HG02642 (cell line): ENCODE measurements at regions not wholly inside any gene's neighbourhood (a gene's known extent, or its start where the extent isn't known, plus 50 kb on each side); places are given as distances from the start of the nearest gene placed in this dataset.
A peak's percentile ranks its signal among the peaks of the same experiment; 100 is the strongest.

Experiments
- ATAC-seq: cut with Tn5 transposase; IDR thresholded peaks from one replicate; pipeline ENCODE4 v1.9.1; 2021; ENCODE audit warnings: mild to moderate bottlenecking; ENCODE audit not compliant: unreplicated experiment, poor library complexity

- ATAC-seq, result no peak
Observed at GRCh38 chr18:46262856-46263255, 158.7 kb downstream of the HAUS1 start.

DNA sequence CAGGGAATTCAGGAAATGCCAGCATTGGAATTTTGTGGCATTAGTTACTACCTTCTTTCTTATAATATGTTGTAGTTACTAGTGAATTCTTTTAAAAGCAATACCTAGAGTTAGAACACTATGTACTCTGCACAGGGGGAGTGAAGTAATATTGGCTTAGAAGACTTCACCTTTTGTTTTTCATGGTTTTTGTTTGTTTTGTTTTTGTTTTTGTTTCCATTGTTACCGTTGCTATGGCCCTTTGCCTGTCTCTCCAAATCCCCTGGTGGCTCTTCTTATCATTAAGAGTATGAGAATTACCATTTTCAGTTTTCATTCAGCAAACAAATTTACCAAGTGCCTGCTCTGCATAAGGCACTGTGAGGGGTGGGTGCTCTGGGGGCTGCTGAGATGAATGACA, 160.1 kb downstream of the HAUS1 start:
- ATAC-seq, result no peak

- no peak for ATAC-seq
Observed at GRCh38 chr18:46265196-46266156, 161.3 kb downstream of the HAUS1 start.

GRCh38 chr18:46266473-46266872, 162.3 kb downstream of the HAUS1 start:
- ATAC-seq, result no peak

GRCh38 chr18:46268671-46269070, 164.5 kb downstream of the HAUS1 start:
- no peak for ATAC-seq

DNA sequence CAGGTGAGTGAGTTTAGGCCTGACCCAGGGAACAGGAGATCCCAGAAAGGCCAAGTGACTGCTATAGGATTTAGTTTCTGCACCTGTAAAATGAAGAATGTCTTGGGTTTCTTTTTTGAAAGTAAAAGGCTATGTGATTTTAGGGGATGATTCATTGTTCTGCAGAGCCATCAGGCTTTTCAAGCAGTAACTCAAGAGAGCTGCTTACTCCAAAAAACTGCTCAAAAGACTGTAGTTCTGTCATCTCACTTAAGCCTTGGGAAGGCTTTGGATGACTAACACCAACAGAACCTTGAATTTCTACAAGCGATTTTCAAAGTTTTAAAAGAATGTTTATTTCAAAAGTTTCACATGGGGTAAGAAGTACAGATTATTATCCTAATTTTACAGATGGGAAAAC, 165.1 kb downstream of the HAUS1 start:
- ATAC-seq, result no peak

GRCh38 chr18:46271488-46271887, 167.3 kb downstream of the HAUS1 start:
- ATAC-seq, result no peak

DNA sequence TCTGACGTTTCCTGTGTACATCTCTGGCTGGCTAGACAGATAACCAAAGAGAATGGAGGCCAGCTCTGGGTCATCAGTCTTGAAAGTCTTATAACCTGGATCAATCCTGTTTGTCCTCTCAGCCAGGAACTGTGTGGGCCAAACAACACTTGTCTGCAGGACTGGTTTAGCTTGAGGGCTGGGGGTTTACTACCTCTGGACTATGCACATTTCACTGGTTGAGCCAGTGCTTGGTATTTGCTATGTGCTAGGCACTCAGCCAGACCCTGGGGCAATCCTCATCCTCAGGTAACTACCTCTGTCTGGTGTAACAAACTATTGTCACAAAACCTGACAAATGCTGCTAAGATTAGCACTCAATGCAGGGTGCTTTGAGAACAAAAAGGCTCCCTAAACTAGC, 169.7 kb downstream of the HAUS1 start:
- ATAC-seq, result no peak

DNA sequence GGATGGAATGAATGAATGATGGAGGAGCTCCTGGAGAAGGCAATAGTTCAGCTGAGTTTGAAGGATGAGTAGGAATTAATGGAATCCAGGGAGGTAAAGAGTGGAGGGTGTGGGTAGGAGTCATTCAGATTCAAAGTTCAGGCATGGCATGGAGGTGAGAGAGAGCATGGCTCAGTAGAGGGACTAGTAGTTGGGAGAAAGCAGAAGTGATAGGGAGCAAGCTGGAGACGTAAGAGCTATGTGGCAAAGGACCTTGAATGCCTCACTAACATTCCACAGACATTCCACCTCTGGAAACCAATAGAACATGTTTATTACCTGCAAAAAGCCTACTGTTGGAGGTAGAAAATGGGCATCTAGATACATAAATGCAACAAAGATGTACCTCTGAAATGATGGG, 170.1 kb downstream of the HAUS1 start:
- ATAC-seq, result no peak

- no peak for ATAC-seq
Observed at GRCh38 chr18:46275370-46275769, 171.2 kb downstream of the HAUS1 start.

DNA sequence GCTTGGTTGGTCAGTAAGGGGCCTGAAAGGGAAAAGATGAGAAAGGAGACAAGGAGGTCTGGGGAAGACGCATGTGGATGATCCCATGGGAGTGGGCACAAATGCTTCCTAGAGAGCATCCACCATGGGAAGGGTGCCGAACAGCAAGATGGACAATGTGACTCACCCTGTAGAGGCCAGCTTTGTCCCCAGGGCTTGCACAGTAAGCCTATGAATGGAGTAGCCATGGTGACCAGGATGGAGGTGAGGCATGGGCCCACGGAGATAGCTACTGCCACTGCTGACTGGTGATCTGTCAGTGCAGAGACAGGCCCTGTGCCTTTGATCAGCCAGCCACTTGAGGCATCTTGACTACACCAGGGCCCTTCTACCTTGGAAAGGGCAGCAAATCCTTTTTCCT, 172.6 kb downstream of the HAUS1 start:
- ATAC-seq, result no peak

DNA sequence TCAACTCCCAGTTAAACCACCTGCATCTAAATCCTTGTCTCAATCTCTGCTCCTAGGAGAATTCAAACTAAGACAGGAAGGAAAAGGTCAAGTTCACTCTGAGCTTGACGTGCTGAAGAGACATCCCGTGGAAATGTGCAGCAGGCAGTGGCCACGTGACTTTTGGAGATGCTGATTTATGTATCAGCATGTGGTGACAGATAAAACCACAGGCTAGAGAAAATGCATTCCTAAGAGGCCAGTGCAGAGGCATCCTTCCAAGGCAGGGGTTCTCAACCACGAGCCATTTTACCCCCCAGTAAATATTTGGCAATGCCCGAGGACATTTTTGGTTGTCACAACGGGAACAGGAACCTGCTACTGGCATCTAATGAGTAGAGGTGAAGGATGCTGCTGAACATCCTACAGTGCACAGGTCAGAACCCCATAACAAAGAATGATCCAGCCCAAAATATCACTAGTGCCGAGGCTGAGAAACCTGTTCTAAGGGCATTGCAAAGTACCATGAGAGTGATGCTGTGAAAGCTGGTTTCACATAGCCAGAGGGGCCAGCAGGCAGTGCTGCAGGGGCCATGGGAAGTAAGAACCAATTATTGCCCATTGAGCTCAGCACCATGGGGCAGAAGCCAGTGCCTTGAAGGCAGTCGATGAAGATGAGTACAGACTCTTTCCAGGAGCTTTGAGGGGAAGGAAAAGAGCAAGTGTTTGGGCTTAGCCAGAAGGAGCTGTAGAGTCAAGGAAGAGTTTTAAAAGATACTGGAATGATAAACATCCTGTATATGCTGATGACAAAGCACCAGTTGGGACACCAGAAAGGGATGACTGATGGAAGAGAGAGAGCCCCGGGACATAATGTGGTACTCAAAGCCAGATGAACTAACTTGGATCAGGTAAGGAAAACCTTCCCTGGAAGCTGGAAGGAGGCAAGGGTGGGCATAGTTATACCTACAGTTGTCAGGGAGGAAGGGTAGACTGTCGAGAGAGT, 174.6 kb downstream of the HAUS1 start:
- no peak for ATAC-seq

DNA sequence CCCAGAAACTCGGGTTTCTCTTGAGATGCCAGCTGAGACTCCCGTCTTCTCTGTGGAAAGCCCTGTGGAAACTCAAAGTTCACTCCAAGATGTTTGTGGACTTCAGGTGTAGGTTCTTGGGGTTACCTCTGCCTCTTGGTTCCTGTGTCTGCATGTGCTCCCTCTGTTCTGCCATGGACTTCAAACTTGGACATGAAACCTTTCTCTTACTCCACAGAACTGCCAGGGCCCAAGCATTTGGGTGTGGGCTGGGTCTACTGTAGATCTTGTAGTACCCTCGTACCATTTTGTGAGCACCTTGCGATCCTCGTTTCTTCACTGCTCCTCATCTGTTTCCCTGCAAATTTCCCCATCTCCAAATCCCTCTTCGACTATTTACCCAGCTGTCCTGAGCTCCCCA, 175.5 kb downstream of the HAUS1 start:
- ATAC-seq, result no peak

- ATAC-seq, result peak; percentile 82
Observed at GRCh38 chr18:46281185-46282176, 177.3 kb downstream of the HAUS1 start.

DNA sequence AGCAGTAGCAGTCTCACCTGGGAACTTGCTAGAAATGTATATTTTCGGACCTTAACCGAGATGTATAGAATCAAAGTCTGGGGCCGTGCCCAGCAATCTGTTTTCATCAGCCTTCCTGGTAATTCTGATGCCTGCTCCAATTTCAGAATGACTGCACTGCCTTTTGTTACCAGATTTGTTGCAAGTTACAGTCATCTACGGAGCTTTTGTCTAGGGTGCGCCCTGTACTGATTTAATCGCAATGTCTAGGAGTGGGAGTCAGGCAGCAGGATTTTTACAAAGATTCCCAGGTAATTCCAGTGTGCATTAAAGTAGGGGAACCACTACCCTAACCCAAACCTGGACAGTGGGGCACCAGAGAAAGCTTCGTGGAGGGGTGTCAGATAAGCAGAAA, 178.0 kb downstream of the HAUS1 start:
- ATAC-seq, result no peak

GRCh38 chr18:46282646-46283045, 178.5 kb downstream of the HAUS1 start:
- ATAC-seq, result no peak

DNA sequence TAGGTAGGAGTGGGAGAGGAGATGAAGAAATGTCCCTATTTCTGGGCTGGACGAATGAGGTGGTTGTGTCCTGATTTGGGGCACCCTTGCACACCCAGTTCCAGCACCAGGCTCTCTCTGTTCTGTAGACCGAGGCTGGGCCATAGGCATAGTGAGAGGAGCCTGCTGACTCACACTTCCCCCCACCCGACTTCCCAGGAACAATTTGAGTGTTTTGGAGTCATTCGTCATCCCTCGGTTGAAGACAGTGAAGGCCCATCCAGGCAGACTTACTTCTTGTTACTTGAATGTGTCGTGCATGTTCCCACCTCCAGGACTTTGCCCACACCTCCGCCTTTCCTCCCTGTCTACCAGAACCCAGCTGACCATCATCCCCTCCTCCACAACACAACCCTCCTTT, 179.1 kb downstream of the HAUS1 start:
- no peak for ATAC-seq

DNA sequence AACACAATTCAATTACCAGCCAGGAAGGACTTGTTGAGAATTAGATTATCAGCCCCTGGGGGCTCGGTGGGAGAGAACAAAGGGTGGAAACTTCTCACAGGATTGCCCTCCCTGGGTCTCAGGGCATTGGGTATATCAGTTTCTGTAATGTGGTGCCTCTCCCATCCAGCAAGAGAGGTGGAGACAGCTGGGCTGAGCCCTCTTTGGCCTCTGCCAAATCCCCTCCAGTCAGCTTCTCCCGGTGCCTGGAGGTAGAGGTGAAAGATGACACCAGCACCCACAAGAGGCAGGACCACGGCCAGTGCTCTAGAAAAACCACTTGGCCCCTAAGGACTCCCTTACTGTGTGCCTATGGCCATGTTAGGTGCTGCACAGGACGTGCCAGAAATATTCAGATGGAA, 179.7 kb downstream of the HAUS1 start:
- no peak for ATAC-seq

DNA sequence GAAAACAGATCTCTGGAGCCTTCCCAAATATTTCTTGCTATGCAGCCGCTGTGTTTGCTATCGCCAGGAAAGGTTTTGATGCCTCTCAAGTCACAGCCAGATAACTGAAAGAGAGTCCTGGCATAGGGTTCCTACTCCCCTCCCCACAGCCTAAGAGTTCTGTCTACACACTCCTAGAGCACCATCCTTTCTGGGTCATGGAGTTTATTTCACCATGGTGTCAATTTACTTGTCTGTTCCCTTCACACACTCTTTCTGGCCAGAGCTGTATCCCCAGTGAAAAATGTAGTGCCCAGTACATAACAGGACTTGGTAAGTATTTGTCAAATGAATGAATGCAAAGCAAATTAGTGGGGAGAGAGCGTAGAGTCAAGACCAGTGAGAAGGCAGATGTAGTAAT, 185.3 kb downstream of the HAUS1 start:
- no peak for ATAC-seq

GRCh38 chr18:46289931-46290330, 185.7 kb downstream of the HAUS1 start:
- ATAC-seq, result no peak
